GM12878 (cell line): ENCODE measurements at regions not wholly inside any gene's neighbourhood (a gene's known extent, or its start where the extent isn't known, plus 50 kb on each side); places are given as distances from the start of the nearest gene placed in this dataset.

Experiments
- ATAC-seq: fragments of 200-7000 bp; cut with Tn5 transposase; 3 replicates; pipeline ENCODE4 v1.9.1; 2020; ENCODE audit warnings: mild to moderate bottlenecking, moderate library complexity
- BruUV-seq: library from RNA; stranded (reverse); fragments of 400-500 nt; replicated peaks from 2 replicates; lab custom pipeline; 2021; lab: Mats Ljungman, UMichigan
- CTCF ChIA-PET: fragments of 300-600 bp; sonication (Branson Sonifier 250); formaldehyde crosslinking; extraction: SDS; loops from one replicate; lab custom pipeline; 2021; ENCODE audit warnings: inconsistent platforms; lab: Yijun Ruan, JAX
- POLR2A ChIA-PET: fragments of 350-600 bp; formaldehyde crosslinking; extraction: SDS; loops from one replicate; lab custom pipeline; 2021; ENCODE audit warnings: inconsistent platforms; lab: Charles Lee
- RAD21 ChIA-PET: fragments of 300-600 bp; sonication (Branson Sonifier 250); formaldehyde crosslinking; loops from one replicate; lab custom pipeline; 2023; ENCODE audit warnings: antibody characterized with exemption; ENCODE audit not compliant: unreplicated experiment; lab: Charles Lee
- SMC1A ChIA-PET: fragments of 300-600 bp; sonication (Branson Sonifier 250); formaldehyde crosslinking; loops from one replicate; lab custom pipeline; 2023; ENCODE audit not compliant: unreplicated experiment, uncharacterized antibody; lab: Charles Lee
- DNase-seq: peaks from one replicate; pipeline ENCODE4 v3.0.0-alpha.2; 2011; ENCODE audit warnings: low read depth, low spot score
- FAIRE-seq: peaks from 3 replicates; lab custom pipeline; 2011; peaks lifted over from hg19 to GRCh38; lab: Jason Lieb, UNC
- H2AFZ ChIP-seq: 2 replicates; pipeline ENCODE4 v1.6.0; 2011; ENCODE audit warnings: low read depth, low read length, control low read depth; ENCODE audit not compliant: control insufficient read depth
- H3K27ac ChIP-seq: 2 replicates; pipeline ENCODE4 v1.5.1; 2011; ENCODE audit warnings: control low read depth; ENCODE audit not compliant: control insufficient read depth, insufficient read depth
- H3K27me3 ChIP-seq, 2 experiments: replicated peaks in 1 of 2; 2 replicates each; pipeline versions ENCODE4 v1.6.0 to v1.6.1; 2011; ENCODE audit warnings: low read length in 1 of 2; ENCODE audit not compliant: control insufficient read depth in 2 of 2, insufficient read depth in 2 of 2
- H3K36me3 ChIP-seq, 2 experiments: 2 replicates each; pipeline ENCODE4 v1.5.1; 2011; ENCODE audit warnings: low read length in 1 of 2; ENCODE audit not compliant: control insufficient read depth in 2 of 2, insufficient read depth in 2 of 2
- H3K4me1 ChIP-seq: 2 replicates; pipeline ENCODE4 v1.6.1; 2011; ENCODE audit warnings: mild to moderate bottlenecking, low read length, moderate library complexity, mixed read lengths; ENCODE audit not compliant: control insufficient read depth, insufficient read depth
- H3K4me2 ChIP-seq: 2 replicates; pipeline ENCODE4 v1.6.0; 2011; ENCODE audit warnings: control low read depth; ENCODE audit not compliant: control insufficient read depth, insufficient read depth
- H3K4me3 ChIP-seq: fragments of 200-600 bp; sonication (generic); 2 replicates; pipeline ENCODE4 v1.5.1; 2016
- H3K79me2 ChIP-seq: 2 replicates; pipeline ENCODE4 v1.6.0; 2011; ENCODE audit warnings: low read length; ENCODE audit not compliant: control insufficient read depth, insufficient read depth
- H3K9ac ChIP-seq: 2 replicates; pipeline ENCODE4 v1.8.0; 2011; ENCODE audit warnings: low read length, control low read depth, mixed read lengths; ENCODE audit not compliant: control insufficient read depth, insufficient read depth
- H3K9me3 ChIP-seq: replicated peaks from 3 replicates; pipeline ENCODE4 v1.5.1; 2011; ENCODE audit warnings: mild to moderate bottlenecking, low read length; ENCODE audit not compliant: control insufficient read depth, insufficient read depth
- H4K20me1 ChIP-seq: 2 replicates; pipeline ENCODE4 v1.6.0; 2011; ENCODE audit not compliant: control insufficient read depth, insufficient read depth
- ASH2L ChIP-seq: fragments of 300-600, 200-600 bp; sonication (generic); IDR thresholded peaks from 2 replicates; pipeline ENCODE4 v1.6.1; 2017; ENCODE audit warnings: low read depth, mild to moderate bottlenecking, borderline replicate concordance
- EGR1 ChIP-seq, 2 experiments: IDR thresholded peaks; 1 replicate in 1 of 2; 2 replicates in 1 of 2; pipeline ENCODE4 v1.6.1; 2011 to 2012; ENCODE audit warnings: low read depth in 2 of 2, low read length in 2 of 2, borderline replicate concordance in 1 of 2, mild to moderate bottlenecking in 1 of 2, moderate library complexity in 1 of 2
- ESRRA ChIP-seq: IDR thresholded peaks from 2 replicates; pipeline ENCODE4 v1.6.1; 2012; ENCODE audit warnings: mild to moderate bottlenecking, low read length, improper control_type of control experiment
- IRF4 ChIP-seq: IDR thresholded peaks from 2 replicates; pipeline ENCODE4 v1.6.1; 2011; ENCODE audit warnings: low read depth, low read length
- LARP7 ChIP-seq: fragments of 450-650 bp; IDR thresholded peaks from 2 replicates; pipeline ENCODE4 v1.6.1; 2017; ENCODE audit warnings: mild to moderate bottlenecking
- MTA3 ChIP-seq: IDR thresholded peaks from 2 replicates; pipeline ENCODE4 v1.6.1; 2012; ENCODE audit warnings: low read length, inconsistent platforms, borderline replicate concordance
- NFYB ChIP-seq: IDR thresholded peaks from 2 replicates; pipeline ENCODE4 v1.6.1; 2011; ENCODE audit warnings: low read depth, mild to moderate bottlenecking, low read length, improper control_type of control experiment, moderate library complexity; ENCODE audit not compliant: insufficient read depth
- WRNIP1 ChIP-seq: IDR thresholded peaks from 2 replicates; pipeline ENCODE4 v1.6.1; 2011; ENCODE audit warnings: low read depth, low read length, improper control_type of control experiment, borderline replicate concordance
- ZNF24 ChIP-seq: fragments of 450-650 bp; IDR thresholded peaks from 2 replicates; pipeline ENCODE4 v1.6.1; 2017; ENCODE audit warnings: antibody characterized with exemption, mild to moderate bottlenecking
- ZZZ3 ChIP-seq: IDR thresholded peaks from 2 replicates; pipeline ENCODE4 v1.6.1; 2011; ENCODE audit warnings: low read depth; ENCODE audit not compliant: control insufficient read depth, insufficient read length
- WGBS: methylation state at CpG from one replicate; pipeline ENCODE4 v1.1.6; 2016; ENCODE audit warnings: low lambda C conversion rate; ENCODE audit not compliant: insufficient replicate concordance, insufficient coverage; ENCODE audit errors: missing lambda C conversion rate; 5-methylcytosine and 5-hydroxymethylcytosine counted together
- in situ Hi-C: fragments of 300-500 bp; cut with MboI; formaldehyde crosslinking; loops from 9 replicates; pipeline ENCODE4 v1.14.3; 2018; ENCODE audit warnings: mixed read lengths
- intact Hi-C: fragments of 100-400 bp; cut with micrococcal nuclease; formaldehyde crosslinking; loops from one replicate; pipeline ENCODE4 v1.14.2; 2022; ENCODE audit not compliant: unreplicated experiment
- TF ChIP-seq, protein P1 (sequence below): fragments of 450-650 bp; IDR thresholded peaks from 2 replicates; pipeline ENCODE4 v1.6.1; 2016; ENCODE audit warnings: mild to moderate bottlenecking, moderate library complexity, borderline replicate concordance
- TF ChIP-seq, protein P2 (sequence below): fragments of 450-650 bp; formaldehyde crosslinking; IDR thresholded peaks from 2 replicates; pipeline ENCODE4 v1.4.0; 2022; ENCODE audit warnings: mild to moderate bottlenecking, moderate library complexity

DNA sequence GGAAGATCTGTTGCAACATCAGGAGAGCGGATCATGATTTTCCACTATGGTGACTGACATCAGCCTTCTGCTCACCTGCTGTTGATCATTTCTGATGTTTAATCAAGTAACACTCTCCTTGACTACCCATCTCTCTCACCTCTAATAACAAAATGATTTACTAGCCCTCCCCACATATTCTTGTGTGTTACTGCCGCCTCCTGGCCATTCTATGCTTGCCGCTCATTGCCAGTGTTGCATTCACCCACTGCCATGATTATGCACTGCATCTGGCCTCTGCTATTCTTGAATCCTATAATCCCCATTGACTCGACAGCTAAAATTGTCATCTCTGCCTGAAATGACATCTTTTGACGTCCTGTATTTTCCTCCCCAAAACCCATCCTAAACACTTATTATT lies 113.8 kb downstream of the RERGL start:
- Histone ChIP-seq H3K27me3 (no peaks in the 10 kb centered on the region), H3K4me2 (no peak overlapping the region), H3K9me3 (no peaks in the 10 kb centered on the region), H4K20me1 (no peaks in the 10 kb centered on the region), H3K4me3 (no peak overlapping the region), H3K9ac (no peak overlapping the region), H3K79me2 (no peaks in the 10 kb centered on the region), H2AFZ (no peak overlapping the region), H3K27ac (no peak overlapping the region), H3K36me3 (no peaks in the 10 kb centered on the region), H3K4me1 (no peaks in the 10 kb centered on the region)
- ATAC-seq = peak; percentile 56
- TF ChIP-seq ZZZ3 (no peak), ZNF24 (no peak), MTA3 (no peak), EGR1 (IDR thresholded peaks at IDR 0.05; ENCODE audit: borderline replicate concordance in 1 of 2, low read depth in 2 of 2, low read length in 2 of 2) (no peak), NFYB (no peak), IRF4 (no peak), ASH2L (no peak), ESRRA (no peak), WRNIP1 (no peak), LARP7 (no peak)
- TF ChIP-seq, protein P1, sequence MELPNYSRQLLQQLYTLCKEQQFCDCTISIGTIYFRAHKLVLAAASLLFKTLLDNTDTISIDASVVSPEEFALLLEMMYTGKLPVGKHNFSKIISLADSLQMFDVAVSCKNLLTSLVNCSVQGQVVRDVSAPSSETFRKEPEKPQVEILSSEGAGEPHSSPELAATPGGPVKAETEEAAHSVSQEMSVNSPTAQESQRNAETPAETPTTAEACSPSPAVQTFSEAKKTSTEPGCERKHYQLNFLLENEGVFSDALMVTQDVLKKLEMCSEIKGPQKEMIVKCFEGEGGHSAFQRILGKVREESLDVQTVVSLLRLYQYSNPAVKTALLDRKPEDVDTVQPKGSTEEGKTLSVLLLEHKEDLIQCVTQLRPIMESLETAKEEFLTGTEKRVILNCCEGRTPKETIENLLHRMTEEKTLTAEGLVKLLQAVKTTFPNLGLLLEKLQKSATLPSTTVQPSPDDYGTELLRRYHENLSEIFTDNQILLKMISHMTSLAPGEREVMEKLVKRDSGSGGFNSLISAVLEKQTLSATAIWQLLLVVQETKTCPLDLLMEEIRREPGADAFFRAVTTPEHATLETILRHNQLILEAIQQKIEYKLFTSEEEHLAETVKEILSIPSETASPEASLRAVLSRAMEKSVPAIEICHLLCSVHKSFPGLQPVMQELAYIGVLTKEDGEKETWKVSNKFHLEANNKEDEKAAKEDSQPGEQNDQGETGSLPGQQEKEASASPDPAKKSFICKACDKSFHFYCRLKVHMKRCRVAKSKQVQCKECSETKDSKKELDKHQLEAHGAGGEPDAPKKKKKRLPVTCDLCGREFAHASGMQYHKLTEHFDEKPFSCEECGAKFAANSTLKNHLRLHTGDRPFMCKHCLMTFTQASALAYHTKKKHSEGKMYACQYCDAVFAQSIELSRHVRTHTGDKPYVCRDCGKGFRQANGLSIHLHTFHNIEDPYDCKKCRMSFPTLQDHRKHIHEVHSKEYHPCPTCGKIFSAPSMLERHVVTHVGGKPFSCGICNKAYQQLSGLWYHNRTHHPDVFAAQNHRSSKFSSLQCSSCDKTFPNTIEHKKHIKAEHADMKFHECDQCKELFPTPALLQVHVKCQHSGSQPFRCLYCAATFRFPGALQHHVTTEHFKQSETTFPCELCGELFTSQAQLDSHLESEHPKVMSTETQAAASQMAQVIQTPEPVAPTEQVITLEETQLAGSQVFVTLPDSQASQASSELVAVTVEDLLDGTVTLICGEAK = no peak
- TF ChIP-seq, protein P2, sequence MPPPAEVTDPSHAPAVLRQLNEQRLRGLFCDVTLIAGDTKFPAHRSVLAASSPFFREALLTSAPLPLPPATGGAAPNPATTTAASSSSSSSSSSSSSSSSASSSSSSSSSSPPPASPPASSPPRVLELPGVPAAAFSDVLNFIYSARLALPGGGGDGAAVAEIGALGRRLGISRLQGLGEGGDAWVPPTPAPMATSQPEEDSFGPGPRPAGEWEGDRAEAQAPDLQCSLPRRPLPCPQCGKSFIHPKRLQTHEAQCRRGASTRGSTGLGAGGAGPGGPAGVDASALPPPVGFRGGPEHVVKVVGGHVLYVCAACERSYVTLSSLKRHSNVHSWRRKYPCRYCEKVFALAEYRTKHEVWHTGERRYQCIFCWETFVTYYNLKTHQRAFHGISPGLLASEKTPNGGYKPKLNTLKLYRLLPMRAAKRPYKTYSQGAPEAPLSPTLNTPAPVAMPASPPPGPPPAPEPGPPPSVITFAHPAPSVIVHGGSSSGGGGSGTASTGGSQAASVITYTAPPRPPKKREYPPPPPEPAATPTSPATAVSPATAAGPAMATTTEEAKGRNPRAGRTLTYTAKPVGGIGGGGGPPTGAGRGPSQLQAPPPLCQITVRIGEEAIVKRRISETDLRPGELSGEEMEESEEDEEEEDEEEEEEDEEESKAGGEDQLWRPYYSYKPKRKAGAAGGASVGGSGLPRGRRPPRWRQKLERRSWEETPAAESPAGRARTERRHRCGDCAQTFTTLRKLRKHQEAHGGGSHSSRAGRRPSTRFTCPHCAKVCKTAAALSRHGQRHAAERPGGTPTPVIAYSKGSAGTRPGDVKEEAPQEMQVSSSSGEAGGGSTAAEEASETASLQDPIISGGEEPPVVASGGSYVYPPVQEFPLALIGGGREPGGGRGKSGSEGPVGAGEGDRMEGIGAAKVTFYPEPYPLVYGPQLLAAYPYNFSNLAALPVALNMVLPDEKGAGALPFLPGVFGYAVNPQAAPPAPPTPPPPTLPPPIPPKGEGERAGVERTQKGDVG (CRISPR knock-in tag) = no peak
- ChIA-PET RAD21 (no interaction called here), CTCF (no interaction called here), SMC1A (no interaction called here), POLR2A (no interaction called here)
- no TSS peak for BruUV-seq
- no peak for DNase-seq
- no peak for FAIRE-seq
- in situ Hi-C loops = loop anchor here (25.0 kb wide), 1 partner anchor 1039 kb away; no protein-coding TSS in a partner anchor
- 29% methylated on average over 5 of the region's 5 CpGs for WGBS
- intact Hi-C loops = no loop called here
